HepG2 (cell line): ENCODE measurements at regions not wholly inside any gene's neighbourhood (a gene's known extent, or its start where the extent isn't known, plus 50 kb on each side); places are given as distances from the start of the nearest gene placed in this dataset.

ENCODE experiments used
- ATAC-seq: fragments of 200-7000 bp; cut with Tn5 transposase; 3 replicates; pipeline ENCODE4 v1.9.1; 2020; ENCODE audit warnings: mild to moderate bottlenecking, moderate library complexity
- BruUV-seq: library from RNA; stranded (reverse); fragments of 400-500 nt; replicated peaks from 2 replicates; lab custom pipeline; 2021; lab: Mats Ljungman, UMichigan
- CTCF ChIA-PET: fragments of 300-600 bp; formaldehyde crosslinking; extraction: SDS; loops from one replicate; lab custom pipeline; 2021; ENCODE audit warnings: low total read pairs, inconsistent platforms, low intra/inter-chr PET ratio; lab: Yijun Ruan, JAX
- POLR2A ChIA-PET: fragments of 350-600 bp; sonication (Branson Sonifier 250); formaldehyde crosslinking; loops from one replicate; lab custom pipeline; 2020; ENCODE audit warnings: antibody characterized with exemption, inconsistent platforms; lab: Yijun Ruan, JAX
- DNase-seq: peaks from one replicate; pipeline ENCODE4 v3.0.0-alpha.2; 2015; ENCODE audit warnings: low spot score
- FAIRE-seq: peaks from 3 replicates; lab custom pipeline; 2011; peaks lifted over from hg19 to GRCh38; lab: Jason Lieb, UNC
- H2AFZ ChIP-seq: one replicate; pipeline ENCODE4 v1.6.1; 2011; ENCODE audit warnings: low read length, inconsistent platforms
- H3K27ac ChIP-seq: fragments of 300-600 bp; 3 replicates; pipeline ENCODE4 v1.8.0; 2011; ENCODE audit warnings: mixed run types, mild to moderate bottlenecking, mixed read lengths, low read length, inconsistent platforms; ENCODE audit not compliant: insufficient read depth; ENCODE audit errors: extremely low read length
- H3K27me3 ChIP-seq, 2 experiments: fragments of 200-600 bp in 1 of 2; 2 replicates in 1 of 2; 3 replicates in 1 of 2; pipeline versions ENCODE4 v1.6.0 to v1.8.0; 2011; ENCODE audit warnings: low read length in 2 of 2, mild to moderate bottlenecking in 2 of 2, moderate library complexity in 2 of 2, inconsistent platforms in 1 of 2; ENCODE audit not compliant: insufficient read depth in 2 of 2, control insufficient read depth in 1 of 2
- H3K36me3 ChIP-seq, 2 experiments: fragments of 200-600 bp in 1 of 2; replicated peaks in 1 of 2; 2 replicates in 1 of 2; 3 replicates in 1 of 2; pipeline versions ENCODE4 v1.5.1 to v1.8.0; 2011; ENCODE audit warnings: low read length in 2 of 2, inconsistent platforms in 1 of 2; ENCODE audit not compliant: insufficient read depth in 2 of 2, control insufficient read depth in 1 of 2
- H3K4me1 ChIP-seq: 2 replicates; pipeline ENCODE4 v1.5.1; 2012; ENCODE audit warnings: low read length, inconsistent platforms; ENCODE audit not compliant: insufficient read depth
- H3K4me2 ChIP-seq: 2 replicates; pipeline ENCODE4 v1.6.0; 2011; ENCODE audit warnings: low read depth, low read length, inconsistent platforms
- H3K4me3 ChIP-seq, 3 experiments: fragments of 200-600 bp in 1 of 3; sonication (generic), shearing (Covaris generic) in 1 of 3; replicated peaks in 1 of 3; 2 replicates each; pipeline ENCODE4 v1.5.1; 2011 to 2016; ENCODE audit warnings: low read length in 3 of 3, inconsistent platforms in 2 of 3, low read depth in 2 of 3, mild to moderate bottlenecking in 2 of 3, control low read depth in 1 of 3, mixed read lengths in 1 of 3; ENCODE audit not compliant: insufficient read depth in 1 of 3
- H3K79me2 ChIP-seq: one replicate; pipeline ENCODE4 v1.6.1; 2011; ENCODE audit warnings: low read length, inconsistent platforms; ENCODE audit not compliant: insufficient read depth
- H3K9ac ChIP-seq: 2 replicates; pipeline ENCODE4 v1.6.0; 2011; ENCODE audit warnings: mild to moderate bottlenecking, low read depth, low read length, inconsistent platforms; ENCODE audit not compliant: insufficient read depth
- H3K9me3 ChIP-seq: 2 replicates; pipeline ENCODE4 v1.5.1; 2012; ENCODE audit warnings: mild to moderate bottlenecking, low read length
- H4K20me1 ChIP-seq: 2 replicates; pipeline ENCODE4 v1.6.0; 2011; ENCODE audit warnings: inconsistent platforms, mild to moderate bottlenecking, low read length, moderate library complexity; ENCODE audit not compliant: insufficient read depth
- ATF7 ChIP-seq, 2 experiments: fragments of 450-650 bp in 1 of 2; sonication (generic) in 1 of 2; formaldehyde crosslinking in 1 of 2; IDR thresholded peaks; 2 replicates each; pipeline versions ENCODE4 v1.4.0 to v1.6.1; 2016 to 2020; ENCODE audit warnings: antibody characterized with exemption in 1 of 2, mild to moderate bottlenecking in 1 of 2, missing genetic modification reagents in 1 of 2
- CCAR2 ChIP-seq: fragments of 200-400 bp; formaldehyde crosslinking; optimal IDR thresholded peaks from 2 replicates; pipeline ENCODE3; 2018; ENCODE audit warnings: low read depth, mild to moderate bottlenecking, low read length, moderate library complexity
- KDM5B ChIP-seq: sonication (generic); formaldehyde crosslinking; IDR thresholded peaks from 2 replicates; pipeline ENCODE4 v1.4.0; 2020; ENCODE audit warnings: missing genetic modification reagents, mild to moderate bottlenecking, borderline replicate concordance
- PBX2 ChIP-seq: IDR thresholded peaks from 2 replicates; pipeline ENCODE4 v1.6.1; 2016; ENCODE audit warnings: control low read depth
- SMARCC2 ChIP-seq: fragments of 450-650 bp; IDR thresholded peaks from 2 replicates; pipeline ENCODE4 v1.6.1; 2017; ENCODE audit warnings: antibody characterized with exemption, mild to moderate bottlenecking
- U2AF2 ChIP-seq: fragments of 200-400 bp; formaldehyde crosslinking; IDR thresholded peaks from 2 replicates; pipeline ENCODE4 v1.6.1; 2017; ENCODE audit warnings: low read depth, mild to moderate bottlenecking, low read length
- ZNF34 ChIP-seq: sonication (generic); formaldehyde crosslinking; IDR thresholded peaks from 2 replicates; pipeline ENCODE4 v1.4.0; 2020; ENCODE audit warnings: mild to moderate bottlenecking, missing genetic modification reagents, borderline replicate concordance
- ZNF577 ChIP-seq: sonication (generic); formaldehyde crosslinking; IDR thresholded peaks from 2 replicates; pipeline ENCODE4 v1.4.0; 2020; ENCODE audit warnings: mild to moderate bottlenecking, low read depth, missing genetic modification reagents, borderline replicate concordance
- ZNF652 ChIP-seq: IDR thresholded peaks from 2 replicates; pipeline ENCODE4 v1.6.1; 2016; ENCODE audit warnings: low read depth, borderline replicate concordance
- ZNF674 ChIP-seq: sonication (generic); formaldehyde crosslinking; IDR thresholded peaks from 2 replicates; pipeline ENCODE4 v1.5.0; 2020; ENCODE audit warnings: low read depth, mild to moderate bottlenecking, missing genetic modification reagents
- ZNF703 ChIP-seq: sonication (generic); formaldehyde crosslinking; IDR thresholded peaks from 2 replicates; pipeline ENCODE4 v1.5.1; 2020; ENCODE audit warnings: missing genetic modification reagents, mild to moderate bottlenecking, moderate library complexity, borderline replicate concordance
- ZNF710 ChIP-seq: sonication (generic); formaldehyde crosslinking; IDR thresholded peaks from 2 replicates; pipeline ENCODE4 v1.5.0; 2020; ENCODE audit warnings: mild to moderate bottlenecking, missing genetic modification reagents, borderline replicate concordance
- ZNF773 ChIP-seq: sonication (generic); formaldehyde crosslinking; IDR thresholded peaks from 2 replicates; pipeline ENCODE4 v1.4.0; 2020; ENCODE audit warnings: missing genetic modification reagents, borderline replicate concordance
- ZSCAN9 ChIP-seq: IDR thresholded peaks from 2 replicates; pipeline ENCODE4 v1.6.1; 2016; ENCODE audit warnings: borderline replicate concordance
- WGBS: methylation state at CpG from one replicate; pipeline ENCODE4 v1.1.6; 2017; ENCODE audit warnings: low lambda C conversion rate; 5-methylcytosine and 5-hydroxymethylcytosine counted together
- in situ Hi-C: cut with HindIII; loops from 2 replicates; pipeline ENCODE4 v1.10.0; 2017; ENCODE audit warnings: low pct_unique_long_range_greater_than_20kb; ENCODE audit not compliant: extremely low pct_ligation_motif_present
- intact Hi-C: fragments of 100-400 bp; cut with micrococcal nuclease; formaldehyde crosslinking; loops from one replicate; pipeline ENCODE4 v1.10.0; 2022; ENCODE audit not compliant: unreplicated experiment

- TF ChIP-seq KDM5B (CRISPR knock-in tag): no peak
- no peak for TF ChIP-seq ZNF773 (CRISPR knock-in tag)
These were observed 173.4 kb upstream of the NTF3 start (continued) for GRCh38 chr12:5258498-5258897.

DNA sequence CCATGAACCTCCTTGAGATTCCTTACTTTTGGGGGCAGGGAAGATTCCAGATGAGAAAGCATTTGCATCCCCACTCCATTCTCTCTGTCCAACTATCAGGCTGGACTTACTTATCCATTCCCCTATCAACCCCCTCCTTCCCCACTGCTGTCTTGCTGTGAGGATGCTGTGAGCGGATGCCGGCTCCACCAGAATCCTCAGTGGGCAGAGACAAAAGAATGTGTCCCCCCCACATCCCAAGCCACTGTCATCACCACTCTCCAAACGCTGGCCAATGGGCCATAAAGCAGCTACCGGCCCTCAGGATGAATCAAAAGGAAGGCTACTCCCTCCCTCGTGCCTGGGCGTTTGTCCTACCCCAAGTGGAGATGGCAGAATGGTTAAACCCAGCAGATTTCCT is 173.0 kb upstream of the NTF3 start:
- H3K4me3 ChIP-seq: no peak overlapping the region
- intact Hi-C loops: no loop called here
- FAIRE-seq: no peak
- H3K9me3 ChIP-seq: no peaks in the 10 kb centered on the region
- H3K4me2 ChIP-seq: no peak overlapping the region
- in situ Hi-C loops: no loop called here
- H3K27me3 ChIP-seq: no peaks in the 10 kb centered on the region
- H3K4me1 ChIP-seq: no peaks in the 10 kb centered on the region
- TF ChIP-seq CCAR2 (no peak), ZNF652 (no peak), PBX2 (CRISPR knock-in tag) (no peak), U2AF2 (no peak), ZNF34 (CRISPR knock-in tag) (no peak), ZNF710 (CRISPR knock-in tag) (no peak), ZNF674 (CRISPR knock-in tag) (no peak), ZSCAN9 (no peak), ATF7 (IDR thresholded peaks at IDR 0.05) (no peak), ATF7 (CRISPR knock-in tag; IDR thresholded peaks at IDR 0.05) (no peak), ZNF703 (CRISPR knock-in tag) (no peak), SMARCC2 (no peak), ZNF577 (CRISPR knock-in tag) (no peak)
- H3K79me2 ChIP-seq: no peaks in the 10 kb centered on the region
- ATAC-seq: no peak
- ChIA-PET CTCF (no interaction called here), POLR2A (no interaction called here)
- H3K36me3 ChIP-seq: no peaks in the 10 kb centered on the region
- 19% methylated on average over 6 of the region's 6 CpGs for WGBS
- no peak for DNase-seq
- no peaks in the 10 kb centered on the region for H4K20me1 ChIP-seq
- BruUV-seq: no TSS peak
- H3K27ac ChIP-seq: no peak overlapping the region
- H2AFZ ChIP-seq: no peak overlapping the region
- H3K9ac ChIP-seq: no peak overlapping the region
